ENCODE measurements at regions not wholly inside any gene's neighbourhood (a gene's known extent, or its start where the extent isn't known, plus 50 kb on each side); places are given as distances from the start of the nearest gene placed in this dataset.

- no peak overlapping the region for H3K27ac ChIP-seq
- no peaks in the 10 kb centered on the region for H3K27me3 ChIP-seq (replicated peaks; ENCODE audit: insufficient read depth)
- DNase-seq (ENCODE audit: low spot score): no peak
- no peaks in the 10 kb centered on the region for H3K4me1 ChIP-seq (replicated peaks)
- no peaks in the 10 kb centered on the region for H3K36me3 ChIP-seq
- H3K4me3 ChIP-seq: no peak overlapping the region
- TF ChIP-seq POLR2AphosphoS5 (IDR thresholded peaks at IDR 0.05) (no peak), POLR2A (IDR thresholded peaks at IDR 0.05) (no peak), CTCF (IDR thresholded peaks at IDR 0.05) (no peak)
- intact Hi-C loops (cut with DNase I): no loop called here
- H3K9me3 ChIP-seq: no peaks in the 10 kb centered on the region
- 59% methylated on average over 9 of the region's 9 CpGs for WGBS
These were observed 1600.5 kb upstream of the SEL1L start for GRCh38 chr14:83133981-83134645.

DNA sequence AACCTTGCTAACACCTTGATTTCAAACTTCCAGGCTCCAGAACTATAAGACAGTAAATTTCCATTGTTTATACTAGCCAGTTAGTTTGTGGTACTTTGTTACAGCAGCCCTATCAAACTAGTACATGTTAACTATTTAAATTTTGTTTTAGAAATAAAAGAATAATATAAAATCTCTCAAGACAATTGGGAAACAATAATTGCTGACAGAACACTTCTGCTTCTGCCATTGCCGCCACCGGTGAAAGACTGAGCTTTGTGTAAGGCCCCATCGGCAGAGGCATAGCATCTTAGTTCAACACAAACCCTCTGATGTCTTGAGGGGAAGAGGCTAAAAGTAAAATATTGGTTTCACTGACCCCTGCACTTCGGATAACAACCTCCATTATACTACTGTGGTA, 1607.1 kb upstream of the SEL1L start:
- 94% methylated on average over 4 of the region's 4 CpGs for WGBS
- intact Hi-C loops (cut with DNase I): no loop called here

GRCh38 chr14:83147006-83147405, 1613.4 kb upstream of the SEL1L start:
- no peak for DNase-seq (ENCODE audit: low spot score)
- Histone ChIP-seq H3K36me3 (no peaks in the 10 kb centered on the region), H3K4me3 (no peak overlapping the region), H3K27ac (no peak overlapping the region), H3K9me3 (no peaks in the 10 kb centered on the region), H3K4me1 (replicated peaks) (no peaks in the 10 kb centered on the region), H3K27me3 (replicated peaks; ENCODE audit: insufficient read depth) (no peaks in the 10 kb centered on the region)
- intact Hi-C loops (cut with DNase I): no loop called here
- 80% methylated on average over 3 of the region's 3 CpGs for WGBS
- TF ChIP-seq CTCF (IDR thresholded peaks at IDR 0.05): no peak
- TF ChIP-seq POLR2A (IDR thresholded peaks at IDR 0.05): no peak
- no peak for TF ChIP-seq POLR2AphosphoS5 (IDR thresholded peaks at IDR 0.05)

More for the DNA sequence above, 1607.1 kb upstream of the SEL1L start:
- H3K4me3 ChIP-seq: no peak overlapping the region
- H3K27me3 ChIP-seq (replicated peaks; ENCODE audit: insufficient read depth): no peaks in the 10 kb centered on the region
- no peak for DNase-seq (ENCODE audit: low spot score)
- H3K27ac ChIP-seq: no peak overlapping the region
- TF ChIP-seq CTCF (IDR thresholded peaks at IDR 0.05) (no peak), POLR2AphosphoS5 (IDR thresholded peaks at IDR 0.05) (no peak)
- no peaks in the 10 kb centered on the region for H3K4me1 ChIP-seq (replicated peaks)
- H3K36me3 ChIP-seq: no peaks in the 10 kb centered on the region
- H3K9me3 ChIP-seq: no peaks in the 10 kb centered on the region

DNA sequence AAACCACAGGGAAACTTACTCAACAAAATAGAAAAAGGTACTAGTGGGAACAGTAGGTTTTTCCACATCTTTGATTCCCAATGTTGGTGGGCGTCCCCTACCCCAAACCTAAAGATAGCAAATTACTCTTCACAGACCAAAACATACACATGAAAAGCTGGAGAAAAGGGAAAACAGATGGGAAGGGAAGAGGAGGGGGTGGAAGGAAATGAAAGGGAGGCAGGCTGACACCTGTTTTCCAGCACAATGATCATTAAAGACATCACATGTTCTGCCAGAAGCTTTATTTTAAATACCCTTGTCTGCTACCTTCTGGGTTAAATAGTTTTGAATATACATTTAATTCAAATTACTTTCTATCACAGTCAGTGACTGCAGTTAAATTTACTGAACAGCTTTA, 1617.9 kb upstream of the SEL1L start:
- no peak for TF ChIP-seq POLR2A (IDR thresholded peaks at IDR 0.05)
- TF ChIP-seq POLR2AphosphoS5 (IDR thresholded peaks at IDR 0.05): no peak
- TF ChIP-seq CTCF (IDR thresholded peaks at IDR 0.05): no peak
- Histone ChIP-seq H3K9me3 (no peaks in the 10 kb centered on the region), H3K27ac (no peak overlapping the region), H3K36me3 (no peaks in the 10 kb centered on the region), H3K4me1 (replicated peaks) (no peaks in the 10 kb centered on the region), H3K4me3 (no peak overlapping the region), H3K27me3 (replicated peaks; ENCODE audit: insufficient read depth) (no peaks in the 10 kb centered on the region)
- WGBS: 83% methylated on average over 1 of the region's 1 CpG
- intact Hi-C loops (cut with DNase I): no loop called here
- no peak for DNase-seq (ENCODE audit: low spot score)

DNA sequence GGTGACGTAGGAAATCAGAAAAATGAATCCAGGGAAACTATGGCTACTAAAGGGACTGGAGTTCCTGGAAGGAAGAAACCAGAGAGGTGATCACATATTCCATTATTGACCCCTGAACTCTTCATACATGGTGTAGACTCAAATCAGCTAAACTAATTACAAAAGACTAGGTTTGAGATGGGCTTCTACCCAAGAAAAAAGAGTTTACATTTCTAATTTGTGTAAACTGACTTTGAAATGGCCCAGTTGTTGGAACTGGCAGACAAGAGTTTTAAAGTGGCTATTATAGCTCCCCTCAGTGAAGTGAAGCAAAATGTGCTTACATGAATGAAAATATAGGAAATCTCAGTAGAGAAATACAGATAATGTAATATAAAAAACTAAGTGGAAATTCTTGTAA, 1619.4 kb upstream of the SEL1L start:
- Histone ChIP-seq H3K4me3 (no peak overlapping the region), H3K9me3 (no peaks in the 10 kb centered on the region), H3K4me1 (replicated peaks) (no peaks in the 10 kb centered on the region), H3K36me3 (no peaks in the 10 kb centered on the region), H3K27me3 (replicated peaks; ENCODE audit: insufficient read depth) (no peaks in the 10 kb centered on the region), H3K27ac (no peak overlapping the region)
- intact Hi-C loops (cut with DNase I): no loop called here
- WGBS: 71% methylated on average over 1 of the region's 1 CpG
- no peak for DNase-seq (ENCODE audit: low spot score)
- no peak for TF ChIP-seq CTCF (IDR thresholded peaks at IDR 0.05)
- TF ChIP-seq POLR2AphosphoS5 (IDR thresholded peaks at IDR 0.05): no peak
- no peak for TF ChIP-seq POLR2A (IDR thresholded peaks at IDR 0.05)

Data from prostate gland (tissue), 2 donors.